ENCODE measurements at regions not wholly inside any gene's neighbourhood (a gene's known extent, or its start where the extent isn't known, plus 50 kb on each side); places are given as distances from the start of the nearest gene placed in this dataset.

- TF ChIP-seq RAD21 (IDR thresholded peaks at IDR 0.05 in 1 of 2, conservative IDR thresholded peaks at IDR 0.05 in 1 of 2; ENCODE audit: low read depth in 2 of 2, low read length in 2 of 2): no peak
- TF ChIP-seq CREB1 (IDR thresholded peaks at IDR 0.05): no peak
- no peak for TF ChIP-seq CTBP2 (IDR thresholded peaks at IDR 0.05; ENCODE audit: borderline replicate concordance, insufficient read depth, insufficient read length, low read length)
- no peak for TF ChIP-seq RBBP5 (IDR thresholded peaks at IDR 0.05; ENCODE audit: borderline replicate concordance, low read depth, low read length)
- no peak for TF ChIP-seq ZNF274 (IDR thresholded peaks at IDR 0.05; ENCODE audit: borderline replicate concordance, extremely low read depth, low read length)
- TF ChIP-seq CBX5 (IDR thresholded peaks at IDR 0.05; ENCODE audit: low read depth, low read length): no peak
- no peak for TF ChIP-seq TAF1 (IDR thresholded peaks at IDR 0.05; ENCODE audit: low read depth, low read length)
- TF ChIP-seq MAX (IDR thresholded peaks at IDR 0.05): no peak
- TF ChIP-seq HDAC6 (IDR thresholded peaks at IDR 0.05; ENCODE audit: low read depth, low read length): no peak
- TF ChIP-seq NANOG (IDR thresholded peaks at IDR 0.05; ENCODE audit: insufficient read depth, low read depth, low read length, poor library complexity, severe bottlenecking): no peak
- no peak for TF ChIP-seq NRF1 (IDR thresholded peaks at IDR 0.05; ENCODE audit: low read depth, low read length)
- Histone ChIP-seq H2BK20ac (ENCODE audit: low read length) (no peak overlapping the region), H3K36me3 (ENCODE audit: control insufficient read depth in 2 of 4, insufficient read depth in 4 of 4, low read length in 3 of 4) (no peaks in the 10 kb centered on the region; a peak in 1 of 8 replicates), H4K5ac (ENCODE audit: insufficient read length, low read depth, low read length) (no peak overlapping the region), H3K79me1 (ENCODE audit: low read depth, low read length) (no peaks in the 10 kb centered on the region; the same call in 1 of the 2 replicates), H3K56ac (replicated peaks; ENCODE audit: insufficient read length, low read depth, low read length) (no peak overlapping the region), H3K18ac (ENCODE audit: extremely low read depth, low read length) (no peak overlapping the region), H2AFZ (ENCODE audit: low read length) (no peak overlapping the region), H3K4me2 (ENCODE audit: insufficient read depth in 1 of 2, low read depth in 2 of 2, low read length in 2 of 2) (no peak overlapping the region), H4K20me1 (replicated peaks in 1 of 2; ENCODE audit: control insufficient read depth in 1 of 2, insufficient read depth in 2 of 2, low read length in 2 of 2) (peaks cover 0 to 3% of the 10 kb centered on the region in 2 experiments), H3K27me3 (replicated peaks in 1 of 4; ENCODE audit: control insufficient read depth in 3 of 4, extremely low read depth in 1 of 4, insufficient read depth in 3 of 4, low read length in 3 of 4) (no peaks in the 10 kb centered on the region), H2BK120ac (replicated peaks; ENCODE audit: low read depth, low read length) (no peak overlapping the region), H2BK5ac (ENCODE audit: low read depth, low read length) (no peak overlapping the region), H3K4me3 (ENCODE audit: extremely low read depth in 1 of 4, insufficient read depth in 2 of 4, low read depth in 3 of 4, low read length in 4 of 4) (no peak overlapping the region), H2BK15ac (ENCODE audit: low read length) (no peak overlapping the region), H3K9me3 (ENCODE audit: insufficient read depth in 2 of 2, low read depth in 1 of 2, low read length in 1 of 2) (no peaks in the 10 kb centered on the region), H3K4me1 (replicated peaks in 1 of 4; ENCODE audit: control insufficient read depth in 3 of 4, insufficient read depth in 4 of 4, low read length in 3 of 4) (no peaks in the 10 kb centered on the region), H4K91ac (replicated peaks; ENCODE audit: insufficient read length, low read length) (no peak overlapping the region), H2BK12ac (ENCODE audit: low read depth, low read length) (no peak overlapping the region), H3K23ac (ENCODE audit: insufficient read length) (no peak overlapping the region), H4K8ac (ENCODE audit: extremely low read depth, insufficient read depth, low read length) (no peak overlapping the region), H2AK5ac (ENCODE audit: low read depth, low read length) (no peak overlapping the region), H3K79me2 (ENCODE audit: control insufficient read depth in 1 of 2, insufficient read depth in 2 of 2, low read length in 2 of 2) (no peaks in the 10 kb centered on the region), H3K27ac (ENCODE audit: low read depth, low read length) (no peak overlapping the region), H3K4ac (replicated peaks; ENCODE audit: insufficient read length, low read depth, low read length) (no peak overlapping the region), H3K23me2 (ENCODE audit: low read depth, low read length) (no peaks in the 10 kb centered on the region), H3K14ac (ENCODE audit: insufficient read length) (no peak overlapping the region), H3K9ac (replicated peaks in 1 of 4; ENCODE audit: extremely low read depth in 1 of 4, low read depth in 3 of 4, low read length in 3 of 4) (no peak overlapping the region)
- no peak for FAIRE-seq
- ChIA-PET CTCF (ENCODE audit: partially characterized antibody) (interaction anchor here (0.6 to 1.5 kb wide), 5 partner anchors 12 to 133 kb away, joined by 3 to 5 read pairs (median 3); no protein-coding TSS in a partner anchor), POLR2A (ENCODE audit: partially characterized antibody) (no interaction called here)
- DNase-seq (ENCODE audit: low read depth in 1 of 2, low spot score in 2 of 2): no peak
Measured at GRCh38 chr12:125387206-125387605, 322.0 kb downstream of the AACS start.
